Lung (tissue), 11 donors: ENCODE measurements at regions not wholly inside any gene's neighbourhood (a gene's known extent, or its start where the extent isn't known, plus 50 kb on each side); places are given as distances from the start of the nearest gene placed in this dataset.

Experiments
- ATAC-seq: fragments of 200-7000 bp; cut with Tn5 transposase; one replicate; pipeline ENCODE4 v1.9.1; 2020; ENCODE audit warnings: moderate number of reproducible peaks; ENCODE audit not compliant: insufficient read depth, low FRiP score
- DNase-seq, 3 donors: peaks; one replicate each; pipeline ENCODE4 v3.0.0-alpha.2; 2013 to 2017
- H3K27ac ChIP-seq, 2 donors: one replicate each; pipeline ENCODE4 v1.5.1; 2013; ENCODE audit warnings: mild to moderate bottlenecking in 2 of 2, moderate library complexity in 2 of 2, control low read depth in 1 of 2, inconsistent platforms in 1 of 2, low read depth in 1 of 2, low read length in 1 of 2
- H3K27me3 ChIP-seq, 3 donors: one replicate each; pipeline ENCODE4 v1.5.1; 2013; ENCODE audit warnings: low read length in 2 of 3; ENCODE audit not compliant: control insufficient read depth in 3 of 3, insufficient read depth in 3 of 3
- H3K36me3 ChIP-seq, 4 donors: one replicate each; pipeline ENCODE4 v1.5.1; 2013; ENCODE audit warnings: low read length in 4 of 4, mild to moderate bottlenecking in 1 of 4, moderate library complexity in 1 of 4; ENCODE audit not compliant: control insufficient read depth in 4 of 4, insufficient read depth in 4 of 4
- H3K4me1 ChIP-seq, 5 donors: one replicate each; pipeline ENCODE4 v1.5.1; 2013; ENCODE audit warnings: low read length in 5 of 5, mild to moderate bottlenecking in 2 of 5, moderate library complexity in 1 of 5; ENCODE audit not compliant: control insufficient read depth in 5 of 5, insufficient read depth in 5 of 5
- H3K4me3 ChIP-seq: one replicate; pipeline ENCODE4 v1.5.1; 2013; ENCODE audit warnings: mild to moderate bottlenecking, control low read depth, moderate library complexity
- H3K9ac ChIP-seq, 2 donors: one replicate each; pipeline ENCODE4 v1.5.1; 2013; ENCODE audit warnings: low read length in 2 of 2, control low read depth in 1 of 2; ENCODE audit not compliant: insufficient read depth in 1 of 2
- H3K9me3 ChIP-seq, 4 donors: one replicate each; pipeline ENCODE4 v1.5.1; 2013; ENCODE audit warnings: low read length in 3 of 4, mild to moderate bottlenecking in 1 of 4, moderate library complexity in 1 of 4; ENCODE audit not compliant: control insufficient read depth in 4 of 4, insufficient read depth in 3 of 4
- CTCF ChIP-seq: IDR thresholded peaks from 2 replicates; pipeline ENCODE4 v1.5.1; 2012; ENCODE audit warnings: mild to moderate bottlenecking; ENCODE audit errors: control extremely low read depth, extremely low read depth
- WGBS, 2 donors: extraction: QIAGEN DNeasy Blood & Tissue Kit; methylation state at CpG; one replicate each; pipeline ENCODE4 v1.1.7; 2013; 5-methylcytosine and 5-hydroxymethylcytosine counted together
- donor health status: control.
- donor health status: control.
- donor health status: Bipolar disorder and iron deficiency.
- donor health status: healthy.
- donor health status: DM: yes; HTN: yes; CAD: no.

- no peak for ATAC-seq
- H3K9ac ChIP-seq: no peak overlapping the region
- H3K9me3 ChIP-seq: no peaks in the 10 kb centered on the region
- no peak overlapping the region for H3K27ac ChIP-seq
- DNase-seq: no peak
- 78 to 83% methylated on average over 9 of the region's 9 CpGs for WGBS, 2 donors
- H3K4me3 ChIP-seq: no peak overlapping the region
- H3K4me1 ChIP-seq: peaks cover 0 to 5% (median 0%) of the 10 kb centered on the region in 5 donors
- H3K27me3 ChIP-seq: peaks cover 0 to 2% (median 2%) of the 10 kb centered on the region in 3 donors
- H3K36me3 ChIP-seq: no peaks in the 10 kb centered on the region
- TF ChIP-seq CTCF: no peak
Observed at GRCh38 chr22:22744412-22745224, 100.2 kb downstream of the GGTLC2 start.

- no peak for TF ChIP-seq CTCF
- WGBS, 2 donors: 52 to 58% methylated on average over 8 of the region's 8 CpGs
- DNase-seq (peak; percentile 14 to 24 (median 22)), ATAC-seq (no peak)
- no peak overlapping the region for H3K27ac ChIP-seq
- no peaks in the 10 kb centered on the region for H3K4me1 ChIP-seq
- no peaks in the 10 kb centered on the region for H3K9me3 ChIP-seq
- H3K9ac ChIP-seq: no peak overlapping the region
- H3K27me3 ChIP-seq: peaks cover 0 to 2% (median under 1%) of the 10 kb centered on the region in 3 donors
- H3K4me3 ChIP-seq: no peak overlapping the region
- H3K36me3 ChIP-seq: no peaks in the 10 kb centered on the region
Observed at GRCh38 chr22:22745225-22746060, 101.0 kb downstream of the GGTLC2 start.

- WGBS, 2 donors: 72 to 81% methylated on average over 11 of the region's 11 CpGs
- no peak for TF ChIP-seq CTCF
- Histone ChIP-seq H3K9ac (no peak overlapping the region), H3K27ac (no peak overlapping the region), H3K36me3 (no peaks in the 10 kb centered on the region), H3K4me3 (no peak overlapping the region), H3K27me3 (peaks cover 0 to 2% (median 0%) of the 10 kb centered on the region in 3 donors), H3K9me3 (no peaks in the 10 kb centered on the region), H3K4me1 (no peaks in the 10 kb centered on the region)
- ATAC-seq (no peak), DNase-seq (no peak)
Observed at GRCh38 chr22:22746061-22746962, 101.9 kb downstream of the GGTLC2 start.
